GM19023 (cell line): ENCODE measurements at regions not wholly inside any gene's neighbourhood (a gene's known extent, or its start where the extent isn't known, plus 50 kb on each side); places are given as distances from the start of the nearest gene placed in this dataset.

Experiments
- ATAC-seq: cut with Tn5 transposase; IDR thresholded peaks from one replicate; pipeline ENCODE4 v1.9.1; 2021; ENCODE audit warnings: mild to moderate bottlenecking, moderate library complexity; ENCODE audit not compliant: unreplicated experiment

GRCh38 chr6:168734523-168734922 lies 293.5 kb downstream of the SMOC2 start:
- ATAC-seq = no peak

GRCh38 chr6:168732676-168733075 lies 291.7 kb downstream of the SMOC2 start:
- no peak for ATAC-seq

GRCh38 chr6:168730931-168731716 lies 290.1 kb downstream of the SMOC2 start:
- ATAC-seq = no peak

GRCh38 chr6:168728056-168728455 lies 287.1 kb downstream of the SMOC2 start:
- no peak for ATAC-seq

- ATAC-seq = no peak
These were observed 285.4 kb downstream of the SMOC2 start for GRCh38 chr6:168726312-168726856.

GRCh38 chr6:168725802-168726201 lies 284.8 kb downstream of the SMOC2 start:
- no peak for ATAC-seq

GRCh38 chr6:168724669-168725570 lies 283.9 kb downstream of the SMOC2 start:
- no peak for ATAC-seq

GRCh38 chr6:168724033-168724432 lies 283.0 kb downstream of the SMOC2 start:
- ATAC-seq = no peak

GRCh38 chr6:168722397-168722796 lies 281.4 kb downstream of the SMOC2 start:
- ATAC-seq = no peak

GRCh38 chr6:168721571-168721970 lies 280.6 kb downstream of the SMOC2 start:
- no peak for ATAC-seq

GRCh38 chr6:168719901-168720300 lies 278.9 kb downstream of the SMOC2 start:
- no peak for ATAC-seq

GRCh38 chr6:168718821-168719475 lies 278.0 kb downstream of the SMOC2 start:
- no peak for ATAC-seq
